NCI-H446 treated with DMSO at 0.1 percent for 48 hours (cell line): ENCODE measurements at regions not wholly inside any gene's neighbourhood (a gene's known extent, or its start where the extent isn't known, plus 50 kb on each side); places are given as distances from the start of the nearest gene placed in this dataset.

ENCODE experiments used
- DNase-seq: peaks from one replicate; lab custom pipeline; 2025; lab: John Stamatoyannopoulos, UW

DNA sequence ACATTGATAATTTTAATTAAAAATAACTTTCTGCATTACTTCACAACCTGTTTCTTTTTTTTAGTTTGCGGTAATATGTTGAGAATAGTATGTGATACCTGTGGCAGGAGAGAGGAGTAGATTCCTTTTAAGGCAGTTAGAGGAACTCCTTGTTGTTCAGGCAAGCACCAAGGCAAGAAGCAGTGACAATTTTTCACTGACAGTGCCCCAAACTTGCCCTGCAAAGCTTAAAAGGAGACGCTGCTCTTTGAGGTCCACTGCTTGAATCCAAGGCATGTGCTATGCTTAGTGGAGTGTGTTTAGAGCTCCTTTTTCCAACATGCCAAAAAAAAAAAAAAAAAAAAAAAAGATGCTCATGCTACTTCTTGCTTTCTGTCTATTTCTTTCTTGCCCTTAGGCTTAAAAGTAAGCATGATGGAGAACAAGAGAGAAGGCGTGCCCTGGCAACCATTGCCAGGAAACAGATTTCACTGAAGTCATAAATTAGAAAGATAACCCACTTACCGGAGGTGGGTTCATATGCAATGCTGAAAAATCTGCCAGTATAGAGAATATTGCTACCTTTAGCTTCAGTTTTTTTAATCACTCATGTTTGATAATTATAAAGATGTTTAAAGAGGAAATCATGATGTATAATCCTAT lies 58.3 kb upstream of the DYRK2 start:
- no peak for DNase-seq

DNA sequence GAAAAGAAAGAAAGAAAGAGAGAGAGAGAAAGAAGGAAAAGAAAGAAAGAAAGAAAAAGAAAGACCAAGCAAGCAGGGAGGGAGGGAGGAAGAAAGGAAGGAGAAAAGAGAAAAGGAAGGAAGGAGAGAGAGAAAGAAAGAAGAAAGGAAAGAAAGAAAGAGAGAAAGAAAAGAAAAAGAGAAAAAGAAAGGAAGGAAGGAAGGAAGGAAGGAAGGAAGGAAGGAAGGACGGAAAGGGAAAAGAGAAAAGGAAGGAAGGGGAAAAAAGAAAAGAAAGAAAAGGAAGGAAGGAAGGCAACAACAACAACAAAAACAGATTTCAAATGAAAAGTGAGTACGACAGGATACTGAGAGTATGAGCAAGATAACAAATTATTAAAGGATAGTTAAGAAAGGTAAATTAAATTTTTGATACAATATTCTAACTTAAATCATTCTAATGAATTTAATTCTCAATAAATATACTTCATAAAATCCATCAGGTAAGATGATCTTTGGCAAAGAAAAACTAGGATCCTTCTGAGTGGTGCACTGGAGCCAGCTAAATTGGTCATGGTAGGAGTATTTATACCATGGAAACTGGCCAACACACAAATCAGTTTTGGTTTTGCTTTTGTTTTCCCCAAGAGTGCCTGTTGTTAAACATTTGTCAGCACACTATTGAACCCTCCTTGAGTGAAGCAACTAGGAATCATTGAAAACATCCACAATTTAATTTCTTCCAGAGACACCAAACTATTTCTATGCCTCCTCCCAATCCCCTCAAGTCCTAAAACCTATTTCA lies 56.1 kb upstream of the DYRK2 start:
- no peak for DNase-seq

DNA sequence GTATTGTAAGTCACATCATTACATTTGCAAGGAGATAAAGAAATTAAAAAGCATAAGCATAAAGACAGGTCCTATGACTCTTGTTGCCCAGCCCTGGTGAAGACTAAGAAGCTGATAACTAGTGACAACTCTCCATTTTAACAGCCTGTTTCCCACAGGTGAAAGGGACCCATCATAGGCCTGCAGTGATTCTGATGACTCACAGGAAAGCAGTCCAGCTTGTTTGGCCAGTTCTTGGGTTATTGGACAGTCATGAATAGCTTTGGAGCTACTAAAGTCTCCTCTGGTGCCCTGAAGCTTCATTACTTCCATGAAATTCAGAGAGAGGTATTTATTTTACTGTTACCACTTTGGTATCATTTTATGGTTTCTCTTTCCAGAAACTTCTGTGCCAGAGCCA lies 55.5 kb upstream of the DYRK2 start:
- no peak for DNase-seq

DNA sequence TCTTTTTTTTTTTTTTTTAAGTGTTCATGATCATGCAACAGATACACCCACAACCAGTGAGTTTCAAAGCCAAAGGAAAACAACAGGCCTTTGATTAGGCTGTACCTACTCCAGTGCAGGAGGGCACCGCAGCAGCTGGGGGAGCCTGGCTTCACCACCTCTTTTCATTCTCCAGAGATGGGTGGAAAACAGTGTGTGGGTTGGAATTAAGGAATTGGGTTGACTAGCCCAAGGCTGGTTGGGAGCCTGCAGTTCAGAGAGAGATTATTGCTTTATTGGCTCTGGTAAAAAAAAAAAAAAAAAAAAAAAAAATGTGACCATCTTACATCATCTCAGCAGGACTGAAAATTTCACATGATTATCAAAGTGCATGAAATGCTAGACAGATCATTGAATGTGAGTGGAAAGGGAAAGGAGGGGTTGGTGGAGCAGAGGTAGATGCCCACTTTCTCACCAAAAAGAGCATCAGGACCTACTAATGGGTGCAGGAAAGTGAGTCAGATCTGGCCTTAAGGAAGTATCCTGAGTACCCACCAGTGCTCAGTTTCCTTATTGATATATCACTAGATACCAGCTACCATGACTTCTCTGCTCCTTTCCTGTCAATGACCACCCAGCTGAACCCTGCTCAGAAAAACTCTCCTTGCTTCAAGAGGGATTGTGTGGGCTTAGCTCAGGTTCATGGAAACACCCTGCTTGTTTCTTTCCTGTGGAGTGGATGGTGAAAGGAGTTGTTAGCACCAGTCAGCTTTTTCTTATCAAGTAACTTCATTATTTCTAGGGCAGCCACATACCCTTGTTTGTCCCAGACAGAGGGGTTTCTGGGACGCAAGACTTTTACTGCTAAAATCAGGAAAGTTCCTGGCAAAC lies 54.8 kb upstream of the DYRK2 start:
- DNase-seq, result no peak

DNA sequence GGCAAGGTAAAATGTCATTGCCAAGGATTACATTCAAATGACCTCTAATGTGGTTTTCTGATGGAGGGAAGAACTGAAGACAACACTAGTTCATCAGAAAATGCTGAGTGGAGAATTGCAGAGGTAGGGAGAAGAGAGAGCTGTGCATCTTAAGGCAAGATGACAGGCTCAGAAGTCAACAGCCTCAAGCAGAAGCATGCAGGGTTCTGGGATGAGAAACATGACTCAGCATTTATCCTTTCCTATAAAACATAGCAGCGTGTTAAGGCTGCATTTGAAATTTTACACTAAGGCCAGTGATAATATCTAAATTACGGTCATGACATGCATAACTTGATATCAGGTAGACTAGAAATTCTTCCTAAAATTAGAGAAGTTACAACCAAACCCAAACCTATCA lies 53.7 kb upstream of the DYRK2 start:
- DNase-seq, result no peak

DNA sequence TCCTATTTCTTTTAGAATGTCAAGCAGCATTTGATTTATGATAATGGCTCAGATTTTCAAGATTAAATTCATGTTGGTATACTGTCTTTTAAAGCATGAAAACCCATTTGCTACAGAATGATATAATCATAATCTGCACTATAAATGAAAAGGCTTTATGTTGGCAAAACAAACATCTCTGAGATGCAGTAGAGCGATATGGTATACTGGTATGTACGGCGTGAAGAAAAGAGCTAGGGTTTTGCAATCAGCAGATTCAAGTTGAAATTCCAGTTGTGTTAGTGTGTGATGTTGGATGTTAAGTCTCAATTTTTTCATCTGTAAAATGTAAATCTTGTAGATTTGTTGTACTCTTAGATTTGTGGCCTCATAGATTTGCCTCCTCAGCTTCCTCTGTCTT lies 53.2 kb upstream of the DYRK2 start:
- DNase-seq, result no peak

DNA sequence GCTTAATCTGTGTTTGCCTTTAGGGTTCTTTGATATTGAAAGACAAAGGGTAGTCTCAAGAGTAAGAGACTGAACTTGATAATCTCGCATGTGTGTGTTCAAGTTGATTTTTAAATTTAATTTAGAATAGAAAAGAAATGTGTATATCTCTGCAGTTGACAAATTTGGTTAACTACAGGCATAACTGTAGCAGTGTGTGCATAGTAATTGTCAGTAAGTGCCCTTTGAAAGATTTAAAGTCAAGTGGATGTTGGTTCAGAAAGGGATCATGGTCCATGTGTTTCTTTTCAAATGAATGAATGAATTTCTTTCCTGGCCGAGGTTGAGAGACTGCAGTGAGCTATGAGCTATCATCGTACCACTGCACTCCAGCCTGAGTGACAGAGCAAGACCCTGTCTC lies 49.9 kb upstream of the DYRK2 start:
- DNase-seq, result no peak
